IPS-18a (cell line): ENCODE measurements at regions not wholly inside any gene's neighbourhood (a gene's known extent, or its start where the extent isn't known, plus 50 kb on each side); places are given as distances from the start of the nearest gene placed in this dataset.

ENCODE experiments used
- H3K27ac ChIP-seq: one replicate; pipeline ENCODE4 v1.5.1; 2013; ENCODE audit warnings: low read length
- H3K27me3 ChIP-seq: one replicate; pipeline ENCODE4 v1.6.1; 2013; ENCODE audit warnings: mild to moderate bottlenecking, low read length; ENCODE audit not compliant: control insufficient read depth, insufficient read depth
- H3K36me3 ChIP-seq: one replicate; pipeline ENCODE4 v1.6.1; 2013; ENCODE audit warnings: low read depth, low read length; ENCODE audit not compliant: control insufficient read depth
- H3K4me1 ChIP-seq: one replicate; pipeline ENCODE4 v1.6.1; 2013; ENCODE audit warnings: low read depth, low read length; ENCODE audit not compliant: control insufficient read depth
- H3K4me3 ChIP-seq: one replicate; pipeline ENCODE4 v1.5.1; 2013; ENCODE audit warnings: low read length
- H3K9ac ChIP-seq: one replicate; pipeline ENCODE4 v1.6.1; 2013; ENCODE audit warnings: mild to moderate bottlenecking, low read length, moderate library complexity
- H3K9me3 ChIP-seq: one replicate; pipeline ENCODE4 v1.6.1; 2013; ENCODE audit warnings: low read depth, low read length; ENCODE audit not compliant: control insufficient read depth

GRCh38 chr9:129392093-129392541, 214.1 kb upstream of the IER5L start:
- no peak overlapping the region for H3K27ac ChIP-seq
- H3K9ac ChIP-seq = no peak overlapping the region
- no peak overlapping the region for H3K4me3 ChIP-seq
- H3K27me3 ChIP-seq = no peaks in the 10 kb centered on the region
- no peaks in the 10 kb centered on the region for H3K4me1 ChIP-seq
- no peaks in the 10 kb centered on the region for H3K9me3 ChIP-seq
- H3K36me3 ChIP-seq = no peaks in the 10 kb centered on the region

DNA sequence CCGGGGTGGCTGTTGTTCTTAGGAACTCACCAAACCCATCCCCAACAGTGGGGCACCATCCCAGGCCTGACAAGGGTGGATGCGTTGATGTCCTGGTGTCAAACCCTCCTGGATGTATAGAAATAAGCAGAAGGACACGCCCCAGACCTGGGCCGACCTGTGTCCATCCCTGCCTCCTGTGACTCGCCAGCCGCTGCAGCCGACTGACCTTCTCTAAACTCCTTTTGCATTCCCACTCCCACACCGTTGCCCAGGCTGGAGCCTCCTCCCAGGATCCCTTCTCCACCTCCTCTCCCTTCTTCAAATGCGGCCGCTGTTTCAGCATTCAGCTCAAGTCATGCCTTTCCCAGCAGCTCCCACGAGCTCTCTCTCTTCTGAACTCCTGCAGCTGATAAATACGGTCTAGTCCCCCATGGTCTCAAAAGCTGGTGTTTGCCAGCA, 213.2 kb upstream of the IER5L start:
- Histone ChIP-seq H3K27me3 (no peaks in the 10 kb centered on the region), H3K36me3 (no peaks in the 10 kb centered on the region), H3K9ac (no peak overlapping the region), H3K4me3 (no peak overlapping the region), H3K27ac (no peak overlapping the region), H3K4me1 (no peaks in the 10 kb centered on the region), H3K9me3 (no peaks in the 10 kb centered on the region)

GRCh38 chr9:129390541-129390940, 212.5 kb upstream of the IER5L start:
- Histone ChIP-seq H3K4me1 (no peaks in the 10 kb centered on the region), H3K9ac (no peak overlapping the region), H3K4me3 (no peak overlapping the region), H3K9me3 (no peaks in the 10 kb centered on the region), H3K27me3 (no peaks in the 10 kb centered on the region), H3K36me3 (no peaks in the 10 kb centered on the region), H3K27ac (no peak overlapping the region)

- Histone ChIP-seq H3K4me1 (peaks cover 5% of the 10 kb centered on the region), H3K27me3 (peaks cover 18% of the 10 kb centered on the region), H3K4me3 (no peak overlapping the region), H3K27ac (no peak overlapping the region), H3K9me3 (no peaks in the 10 kb centered on the region), H3K36me3 (no peaks in the 10 kb centered on the region), H3K9ac (no peak overlapping the region)
Observed at GRCh38 chr9:129387822-129388221, 209.8 kb upstream of the IER5L start.

DNA sequence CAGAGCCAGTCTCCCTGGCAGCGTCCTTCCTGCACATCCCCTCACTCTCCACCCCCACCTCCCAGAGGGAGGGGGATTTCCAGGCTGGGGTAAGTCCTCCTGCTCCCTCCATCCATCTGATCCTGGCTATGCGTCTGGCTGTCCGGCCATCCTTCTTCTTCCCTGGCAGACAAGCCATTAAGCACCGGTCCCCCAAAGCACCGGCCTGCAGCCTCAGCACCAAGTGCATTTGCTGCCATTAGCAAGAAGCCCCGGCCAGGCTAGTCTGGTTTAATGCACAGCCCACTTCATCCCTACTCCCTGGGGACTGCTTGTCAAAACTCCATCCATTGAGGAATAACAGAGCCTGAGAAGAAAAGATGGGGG, 208.7 kb upstream of the IER5L start:
- Histone ChIP-seq H3K36me3 (no peaks in the 10 kb centered on the region), H3K9me3 (no peaks in the 10 kb centered on the region), H3K4me3 (no peak overlapping the region), H3K27ac (no peak overlapping the region), H3K27me3 (peaks cover 21% of the 10 kb centered on the region), H3K4me1 (peaks cover 9% of the 10 kb centered on the region), H3K9ac (no peak overlapping the region)

GRCh38 chr9:129385211-129385934, 207.3 kb upstream of the IER5L start:
- Histone ChIP-seq H3K4me1 (peaks cover 9% of the 10 kb centered on the region), H3K27ac (no peak overlapping the region)

DNA sequence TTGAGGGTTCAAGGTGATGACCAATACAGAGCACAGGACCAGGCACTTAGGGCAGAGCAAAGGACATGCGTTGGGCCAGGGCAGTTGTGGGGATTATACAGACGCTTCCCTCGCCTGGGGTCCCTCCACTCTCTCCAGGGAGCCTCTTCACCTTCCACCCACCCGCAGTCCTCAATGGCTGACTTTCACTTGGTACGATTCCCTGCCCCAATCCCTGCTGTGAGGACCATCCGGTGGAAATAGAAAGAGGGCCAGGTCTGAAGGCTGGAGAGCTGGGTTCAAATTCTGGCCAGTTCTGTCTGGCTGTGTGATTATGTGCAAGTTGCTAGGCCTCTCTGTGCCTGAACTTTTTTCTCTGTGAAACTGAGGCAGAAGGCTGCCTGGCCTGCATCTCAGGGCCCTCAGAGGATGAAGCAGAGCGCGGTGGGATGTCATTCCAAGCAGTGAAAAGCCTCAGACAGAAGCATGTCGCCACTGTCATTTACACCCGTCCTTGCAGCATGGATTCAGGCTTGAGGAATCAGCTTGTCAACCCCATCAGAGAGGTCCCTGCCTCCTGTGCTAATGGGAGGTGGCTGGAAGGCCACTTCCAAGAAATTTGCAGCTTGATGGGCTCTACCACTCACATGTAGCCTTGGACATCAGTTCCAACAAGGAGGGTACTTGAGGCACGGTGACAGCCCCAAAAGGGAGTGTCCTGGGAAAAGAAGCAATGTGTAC, 206.6 kb upstream of the IER5L start:
- no peak overlapping the region for H3K27ac ChIP-seq
- no peaks in the 10 kb centered on the region for H3K9me3 ChIP-seq
- H3K9ac ChIP-seq = no peak overlapping the region
- H3K4me3 ChIP-seq = no peak overlapping the region
- peaks cover 21% of the 10 kb centered on the region for H3K27me3 ChIP-seq
- H3K4me1 ChIP-seq = peaks cover 9% of the 10 kb centered on the region
- no peaks in the 10 kb centered on the region for H3K36me3 ChIP-seq

More at GRCh38 chr9:129385211-129385934, 207.3 kb upstream of the IER5L start:
- no peak overlapping the region for H3K9ac ChIP-seq
- H3K4me3 ChIP-seq = no peak overlapping the region
- no peaks in the 10 kb centered on the region for H3K9me3 ChIP-seq
- H3K27me3 ChIP-seq = peaks cover 21% of the 10 kb centered on the region
- no peaks in the 10 kb centered on the region for H3K36me3 ChIP-seq

DNA sequence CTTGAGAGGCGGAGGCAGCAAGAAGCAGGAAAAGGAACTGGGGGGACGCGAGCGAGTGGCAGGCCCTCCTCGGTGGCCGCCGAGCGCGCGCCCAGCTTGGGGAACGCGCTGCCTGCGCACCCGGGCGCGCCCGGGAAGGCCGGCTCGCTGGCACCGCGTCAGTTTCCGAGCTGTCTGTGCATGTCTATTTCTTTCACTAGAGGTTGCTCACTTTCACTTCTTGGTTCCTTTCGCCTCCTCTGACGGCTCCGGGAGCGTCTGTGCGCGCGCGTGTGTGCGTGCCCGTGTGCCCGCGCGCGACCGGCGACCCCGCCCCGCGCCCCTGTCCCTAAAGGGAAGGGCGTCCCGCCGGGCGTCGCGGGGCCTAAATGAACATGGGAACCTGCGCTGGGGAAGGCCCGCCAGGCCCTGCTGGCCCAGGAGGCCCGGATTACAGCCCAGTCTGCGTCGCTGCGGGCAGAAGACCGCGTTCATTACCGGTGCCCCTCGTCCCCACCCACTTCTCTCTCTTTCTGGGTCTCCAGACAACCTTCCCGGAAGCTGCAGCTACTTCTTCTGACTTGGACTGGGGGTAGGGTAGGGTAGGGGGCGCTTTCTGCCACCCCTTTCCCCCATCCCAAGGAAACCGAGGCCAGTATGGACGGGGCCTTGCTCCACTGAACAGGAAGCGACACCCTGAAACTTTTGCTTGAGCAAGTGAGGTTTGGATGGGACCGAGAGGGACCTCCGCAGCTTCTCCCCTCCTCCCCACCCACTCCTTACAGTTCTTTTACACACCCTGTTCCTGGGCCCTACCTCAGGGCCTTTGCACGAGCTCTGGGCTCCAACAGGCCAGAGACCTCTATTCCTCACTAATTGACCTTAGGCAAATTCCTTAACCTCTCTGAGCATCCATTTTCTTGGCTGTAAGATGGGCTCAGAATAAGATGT, 205.8 kb upstream of the IER5L start:
- Histone ChIP-seq H3K9ac (peak overlapping the region; percentile 20), H3K4me1 (peaks cover 9% of the 10 kb centered on the region), H3K4me3 (peak overlapping the region; percentile 54), H3K36me3 (no peaks in the 10 kb centered on the region), H3K27ac (no peak overlapping the region), H3K27me3 (peaks cover 21% of the 10 kb centered on the region), H3K9me3 (no peaks in the 10 kb centered on the region)

GRCh38 chr9:129383019-129383560, 205.0 kb upstream of the IER5L start:
- no peaks in the 10 kb centered on the region for H3K9me3 ChIP-seq
- peaks cover 21% of the 10 kb centered on the region for H3K27me3 ChIP-seq
- peak overlapping the region; percentile 54 for H3K4me3 ChIP-seq
- H3K27ac ChIP-seq = no peak overlapping the region
- H3K4me1 ChIP-seq = peaks cover 9% of the 10 kb centered on the region
- no peaks in the 10 kb centered on the region for H3K36me3 ChIP-seq
- peak overlapping the region; percentile 20 for H3K9ac ChIP-seq

GRCh38 chr9:129382281-129383018, 204.4 kb upstream of the IER5L start:
- Histone ChIP-seq H3K27ac (no peak overlapping the region), H3K36me3 (no peaks in the 10 kb centered on the region), H3K9ac (no peak overlapping the region), H3K4me3 (peak overlapping the region; percentile 54), H3K9me3 (no peaks in the 10 kb centered on the region), H3K27me3 (peaks cover 21% of the 10 kb centered on the region), H3K4me1 (peaks cover 9% of the 10 kb centered on the region)
